Neural cell (in vitro differentiated cells): ENCODE measurements at regions not wholly inside any gene's neighbourhood (a gene's known extent, or its start where the extent isn't known, plus 50 kb on each side); places are given as distances from the start of the nearest gene placed in this dataset.

Source experiments
- H2AFZ ChIP-seq: fragments of 200-600, 300-800 bp; sonication (generic), shearing (Covaris generic); 2 replicates; pipeline ENCODE4 v1.6.0; 2014; ENCODE audit warnings: low read depth, mild to moderate bottlenecking, antibody characterized with exemption, low read length, moderate library complexity
- H3F3A ChIP-seq: fragments of 200-600 bp; shearing (Covaris generic); 2 replicates; pipeline ENCODE4 v1.6.1; 2016; ENCODE audit warnings: mild to moderate bottlenecking, moderate library complexity, mixed read lengths, antibody characterized with exemption, low read length; ENCODE audit not compliant: insufficient read depth, poor library complexity, severe bottlenecking
- H3K27ac ChIP-seq: fragments of 200-600, 300-800 bp; sonication (generic), shearing (Covaris generic); 2 replicates; pipeline ENCODE4 v1.5.1; 2014; ENCODE audit warnings: mild to moderate bottlenecking, low read length, moderate library complexity
- H3K27me3 ChIP-seq: fragments of 300-800, 200-600 bp; sonication (generic), shearing (Covaris generic); 2 replicates; pipeline ENCODE4 v1.6.0; 2014; ENCODE audit warnings: mild to moderate bottlenecking, low read depth, low read length, moderate library complexity; ENCODE audit not compliant: insufficient read depth
- H3K36me3 ChIP-seq: fragments of 300-800, 200-600 bp; sonication (generic), shearing (Covaris generic); 2 replicates; pipeline ENCODE4 v1.5.1; 2014; ENCODE audit warnings: mild to moderate bottlenecking, antibody characterized with exemption, low read length, moderate library complexity; ENCODE audit not compliant: insufficient read depth
- H3K4me2 ChIP-seq: fragments of 300-800, 200-600 bp; sonication (generic), shearing (Covaris generic); 2 replicates; pipeline ENCODE4 v1.6.0; 2014; ENCODE audit warnings: mild to moderate bottlenecking, low read length
- H3K4me3 ChIP-seq: fragments of 300-800, 200-600 bp; sonication (generic), shearing (Covaris generic); 2 replicates; pipeline ENCODE4 v1.5.1; 2014; ENCODE audit warnings: mild to moderate bottlenecking, low read length, moderate library complexity
- H3K79me2 ChIP-seq: fragments of 200-600 bp; shearing (Covaris generic); replicated peaks from 2 replicates; pipeline ENCODE4 v1.6.0; 2014; ENCODE audit warnings: mild to moderate bottlenecking, low read length, moderate library complexity; ENCODE audit not compliant: insufficient read depth
- H3K9ac ChIP-seq: fragments of 300-800, 200-600 bp; sonication (generic), shearing (Covaris generic); 2 replicates; pipeline ENCODE4 v1.6.1; 2016; ENCODE audit warnings: mild to moderate bottlenecking, low read length, mixed read lengths
- H3K9me2 ChIP-seq: fragments of 200-600 bp; shearing (Covaris generic); 2 replicates; pipeline ENCODE4 v1.6.1; 2016; ENCODE audit warnings: mild to moderate bottlenecking, low read length, mixed read lengths; ENCODE audit not compliant: insufficient read depth
- H3K9me3 ChIP-seq: fragments of 200-600, 300-800 bp; sonication (generic), shearing (Covaris generic); 2 replicates; pipeline ENCODE4 v1.6.1; 2016; ENCODE audit warnings: mild to moderate bottlenecking, mixed run types, low read length, moderate library complexity, mixed read lengths
- H4K20me1 ChIP-seq: fragments of 200-600 bp; shearing (Covaris generic); 2 replicates; pipeline ENCODE4 v1.6.1; 2016; ENCODE audit warnings: mild to moderate bottlenecking, mixed run types; ENCODE audit not compliant: insufficient read depth
- CTCF ChIP-seq: fragments of 450-650 bp; IDR thresholded peaks from 2 replicates; pipeline ENCODE4 v1.5.1; 2014; ENCODE audit warnings: antibody characterized with exemption, mild to moderate bottlenecking, moderate library complexity; ENCODE audit not compliant: poor library complexity, severe bottlenecking
- EP300 ChIP-seq: fragments of 450-650 bp; conservative IDR thresholded peaks from 2 replicates; pipeline ENCODE4 v1.6.1; 2014; ENCODE audit warnings: antibody characterized with exemption, mild to moderate bottlenecking, moderate library complexity; ENCODE audit not compliant: poor library complexity, severe bottlenecking
- EZH2 ChIP-seq: fragments of 200-600, 300-800 bp; shearing (Covaris generic), sonication (generic); IDR thresholded peaks from 2 replicates; pipeline ENCODE4 v1.6.1; 2014; ENCODE audit warnings: antibody characterized with exemption, low read length, borderline replicate concordance, mild to moderate bottlenecking; ENCODE audit not compliant: insufficient read depth, poor library complexity, severe bottlenecking
- MXI1 ChIP-seq: fragments of 450-650 bp; conservative IDR thresholded peaks from 2 replicates; pipeline ENCODE4 v1.6.1; 2014; ENCODE audit warnings: antibody characterized with exemption, mild to moderate bottlenecking; ENCODE audit not compliant: poor library complexity, severe bottlenecking
- POLR2AphosphoS5 ChIP-seq: IDR thresholded peaks from 2 replicates; pipeline ENCODE4 v1.6.1; 2012
- RAD21 ChIP-seq: fragments of 450-650 bp; conservative IDR thresholded peaks from 2 replicates; pipeline ENCODE4 v1.6.1; 2014; ENCODE audit warnings: antibody characterized with exemption, mild to moderate bottlenecking, moderate library complexity
- SMC3 ChIP-seq: fragments of 450-650 bp; conservative IDR thresholded peaks from 2 replicates; pipeline ENCODE4 v1.6.1; 2014; ENCODE audit warnings: antibody characterized with exemption, mild to moderate bottlenecking, moderate library complexity; ENCODE audit not compliant: poor library complexity
- TAF1 ChIP-seq: IDR thresholded peaks from 2 replicates; pipeline ENCODE4 v1.6.1; 2012; ENCODE audit warnings: low read depth
- TF ChIP-seq, protein P1 (sequence below): IDR thresholded peaks from 2 replicates; pipeline ENCODE4 v1.6.1; 2012; ENCODE audit warnings: borderline replicate concordance

DNA sequence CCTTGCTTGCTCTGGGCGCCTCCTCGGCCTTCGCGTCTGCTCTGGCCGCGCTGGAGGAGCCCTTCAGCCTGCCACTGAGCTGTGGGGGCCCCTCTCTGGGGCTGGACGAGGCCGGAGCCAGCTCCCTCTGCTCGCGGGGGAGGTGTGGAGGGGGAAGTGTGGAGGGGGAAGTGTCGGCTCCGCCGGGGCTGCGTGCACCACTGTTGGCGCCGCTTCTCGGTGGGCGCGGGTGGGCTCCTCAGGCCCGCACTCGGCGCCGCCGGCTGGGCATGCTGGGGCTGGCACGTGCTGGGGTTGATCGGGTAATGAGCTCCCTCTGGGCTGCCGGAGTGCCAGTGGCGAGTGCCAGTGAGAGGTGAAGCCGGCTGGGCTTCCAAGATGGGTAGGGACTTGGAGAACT, 116.7 kb downstream of the CPXCR1 start:
- Histone ChIP-seq H3K9me2 (no peaks in the 10 kb centered on the region), H3K79me2 (no peaks in the 10 kb centered on the region), H3K4me3 (no peak overlapping the region), H2AFZ (no peak overlapping the region), H3K9me3 (no peaks in the 10 kb centered on the region), H3K36me3 (no peaks in the 10 kb centered on the region), H3K4me2 (no peak overlapping the region), H3K27ac (no peak overlapping the region), H3K9ac (no peak overlapping the region), H3K27me3 (no peaks in the 10 kb centered on the region), H3F3A (no peaks in the 10 kb centered on the region), H4K20me1 (no peaks in the 10 kb centered on the region)
- TF ChIP-seq, protein P1, sequence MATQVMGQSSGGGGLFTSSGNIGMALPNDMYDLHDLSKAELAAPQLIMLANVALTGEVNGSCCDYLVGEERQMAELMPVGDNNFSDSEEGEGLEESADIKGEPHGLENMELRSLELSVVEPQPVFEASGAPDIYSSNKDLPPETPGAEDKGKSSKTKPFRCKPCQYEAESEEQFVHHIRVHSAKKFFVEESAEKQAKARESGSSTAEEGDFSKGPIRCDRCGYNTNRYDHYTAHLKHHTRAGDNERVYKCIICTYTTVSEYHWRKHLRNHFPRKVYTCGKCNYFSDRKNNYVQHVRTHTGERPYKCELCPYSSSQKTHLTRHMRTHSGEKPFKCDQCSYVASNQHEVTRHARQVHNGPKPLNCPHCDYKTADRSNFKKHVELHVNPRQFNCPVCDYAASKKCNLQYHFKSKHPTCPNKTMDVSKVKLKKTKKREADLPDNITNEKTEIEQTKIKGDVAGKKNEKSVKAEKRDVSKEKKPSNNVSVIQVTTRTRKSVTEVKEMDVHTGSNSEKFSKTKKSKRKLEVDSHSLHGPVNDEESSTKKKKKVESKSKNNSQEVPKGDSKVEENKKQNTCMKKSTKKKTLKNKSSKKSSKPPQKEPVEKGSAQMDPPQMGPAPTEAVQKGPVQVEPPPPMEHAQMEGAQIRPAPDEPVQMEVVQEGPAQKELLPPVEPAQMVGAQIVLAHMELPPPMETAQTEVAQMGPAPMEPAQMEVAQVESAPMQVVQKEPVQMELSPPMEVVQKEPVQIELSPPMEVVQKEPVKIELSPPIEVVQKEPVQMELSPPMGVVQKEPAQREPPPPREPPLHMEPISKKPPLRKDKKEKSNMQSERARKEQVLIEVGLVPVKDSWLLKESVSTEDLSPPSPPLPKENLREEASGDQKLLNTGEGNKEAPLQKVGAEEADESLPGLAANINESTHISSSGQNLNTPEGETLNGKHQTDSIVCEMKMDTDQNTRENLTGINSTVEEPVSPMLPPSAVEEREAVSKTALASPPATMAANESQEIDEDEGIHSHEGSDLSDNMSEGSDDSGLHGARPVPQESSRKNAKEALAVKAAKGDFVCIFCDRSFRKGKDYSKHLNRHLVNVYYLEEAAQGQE = no peak
- TF ChIP-seq RAD21 (no peak), TAF1 (no peak), MXI1 (no peak), POLR2AphosphoS5 (no peak), EP300 (no peak), SMC3 (no peak), CTCF (no peak), EZH2 (no peak)

- Histone ChIP-seq H3K27me3 (no peaks in the 10 kb centered on the region), H3K4me2 (no peak overlapping the region), H3K9me2 (no peaks in the 10 kb centered on the region), H3K4me3 (no peak overlapping the region), H3K79me2 (no peaks in the 10 kb centered on the region), H2AFZ (no peak overlapping the region), H4K20me1 (no peaks in the 10 kb centered on the region), H3K9me3 (no peaks in the 10 kb centered on the region), H3K27ac (no peak overlapping the region), H3K9ac (no peak overlapping the region), H3K36me3 (no peaks in the 10 kb centered on the region), H3F3A (no peaks in the 10 kb centered on the region)
- no peak for TF ChIP-seq MXI1
- TF ChIP-seq, protein P1 = no peak
- no peak for TF ChIP-seq CTCF
- TF ChIP-seq EZH2 = no peak
- no peak for TF ChIP-seq RAD21
- TF ChIP-seq TAF1 = no peak
- TF ChIP-seq POLR2AphosphoS5 = no peak
- TF ChIP-seq EP300 = no peak
- TF ChIP-seq SMC3 = no peak
These were observed 118.6 kb downstream of the CPXCR1 start for GRCh38 chrX:88865634-88866033.
